ENCODE measurements at regions not wholly inside any gene's neighbourhood (a gene's known extent, or its start where the extent isn't known, plus 50 kb on each side); places are given as distances from the start of the nearest gene placed in this dataset.

DNA sequence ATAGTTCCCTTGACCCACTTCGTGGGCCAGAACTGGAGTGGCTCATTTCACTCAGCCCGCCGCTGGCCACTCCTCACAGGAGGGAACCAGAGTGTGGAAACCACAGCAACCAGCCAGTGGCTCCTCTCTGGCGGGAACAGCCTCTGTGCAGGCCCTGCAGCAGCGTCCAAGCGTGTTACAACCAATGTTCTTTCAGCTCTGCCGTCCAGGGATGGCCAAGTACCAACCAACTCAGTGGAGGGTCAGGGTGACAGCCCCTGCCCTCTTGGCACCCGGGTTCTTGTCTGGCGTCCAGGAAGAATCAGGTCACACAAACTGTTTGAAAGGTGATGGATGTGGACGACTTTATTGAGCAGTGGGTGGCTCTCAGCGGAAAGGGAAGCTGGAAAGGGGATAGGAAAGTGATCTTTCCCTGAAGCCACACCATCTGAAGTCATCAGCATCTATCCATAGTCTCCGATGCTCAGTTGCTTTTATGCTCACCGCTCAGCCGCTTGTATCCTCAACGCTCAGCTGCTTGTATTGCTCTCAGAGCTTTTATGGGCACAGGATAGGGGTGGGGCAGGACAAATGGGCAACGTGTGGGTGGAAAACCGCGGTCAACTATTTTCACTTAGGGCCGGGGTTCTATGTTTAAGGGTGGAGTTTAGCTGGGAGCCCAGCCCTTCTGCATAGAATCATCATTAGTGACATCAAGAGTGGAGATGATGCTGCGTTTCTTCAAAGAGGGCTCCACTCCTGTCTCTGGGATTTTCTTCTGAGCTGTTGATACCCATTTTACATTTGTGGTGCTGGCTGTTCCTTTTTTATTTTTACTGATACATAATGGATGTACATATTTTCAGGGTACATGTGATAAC, 250.2 kb downstream of the RRAGC start:
- Mint-ChIP-seq H3K27me3 (ENCODE audit: low read depth) (peaks cover 7% of the 10 kb centered on the region), H3K4me1 (ENCODE audit: low read depth) (no peaks in the 10 kb centered on the region), H3K27ac (no peak overlapping the region), H3K9me3 (ENCODE audit: insufficient read depth) (no peaks in the 10 kb centered on the region), H3K4me3 (no peak overlapping the region), H3K36me3 (ENCODE audit: low read depth) (no peaks in the 10 kb centered on the region)
- ChIA-PET POLR2A (no interaction called here), CTCF (interaction anchor here (1.1 to 1.2 kb wide), 2 partner anchors 33 to 226 kb away, joined by 4 to 6 read pairs; no protein-coding TSS in a partner anchor)
- DNase-seq = no peak
- ATAC-seq = no peak

DNA sequence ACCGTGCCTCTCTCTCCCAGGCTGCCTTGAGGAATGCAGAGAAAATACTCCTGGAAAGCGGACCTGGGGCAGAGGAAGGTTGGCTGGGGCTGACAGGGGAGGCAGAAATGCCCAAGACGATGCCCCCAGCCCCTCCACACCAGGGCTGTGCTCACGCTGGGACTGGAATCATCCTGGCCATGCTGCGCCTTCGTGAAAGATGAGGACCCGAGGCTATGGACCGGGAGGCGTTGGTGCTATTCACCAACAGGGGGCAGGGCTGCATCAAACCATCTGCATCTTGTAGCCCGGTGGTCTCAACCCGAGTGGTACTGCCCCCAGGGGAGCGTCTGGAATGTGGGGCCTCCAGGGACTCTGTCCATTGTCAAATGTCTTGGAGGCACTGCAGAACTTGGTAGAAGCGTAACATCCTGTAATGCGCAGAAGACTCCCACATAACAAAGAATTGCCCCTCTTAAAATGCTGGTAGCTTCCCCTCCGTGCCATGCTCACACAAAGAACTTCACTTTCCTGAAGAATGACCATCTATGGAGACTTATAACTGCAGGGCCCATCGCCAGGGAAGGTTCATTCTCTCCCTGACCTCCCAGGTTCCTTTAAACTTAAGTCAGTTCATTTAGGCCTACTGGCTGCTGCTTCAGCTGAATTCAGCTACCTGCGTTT, 251.2 kb downstream of the RRAGC start:
- H3K27me3 Mint-ChIP-seq (ENCODE audit: low read depth) = peaks cover 7% of the 10 kb centered on the region
- ChIA-PET CTCF (interaction anchor here (1.1 to 1.2 kb wide), 2 partner anchors 32 to 227 kb away, joined by 4 to 6 read pairs; no protein-coding TSS in a partner anchor), POLR2A (no interaction called here)
- no peaks in the 10 kb centered on the region for H3K4me1 Mint-ChIP-seq (ENCODE audit: low read depth)
- peak; percentile 25 for DNase-seq
- no peak overlapping the region for H3K27ac Mint-ChIP-seq
- no peaks in the 10 kb centered on the region for H3K9me3 Mint-ChIP-seq (ENCODE audit: insufficient read depth)
- no peak overlapping the region for H3K4me3 Mint-ChIP-seq
- ATAC-seq = no peak
- H3K36me3 Mint-ChIP-seq (ENCODE audit: low read depth) = no peaks in the 10 kb centered on the region

DNA sequence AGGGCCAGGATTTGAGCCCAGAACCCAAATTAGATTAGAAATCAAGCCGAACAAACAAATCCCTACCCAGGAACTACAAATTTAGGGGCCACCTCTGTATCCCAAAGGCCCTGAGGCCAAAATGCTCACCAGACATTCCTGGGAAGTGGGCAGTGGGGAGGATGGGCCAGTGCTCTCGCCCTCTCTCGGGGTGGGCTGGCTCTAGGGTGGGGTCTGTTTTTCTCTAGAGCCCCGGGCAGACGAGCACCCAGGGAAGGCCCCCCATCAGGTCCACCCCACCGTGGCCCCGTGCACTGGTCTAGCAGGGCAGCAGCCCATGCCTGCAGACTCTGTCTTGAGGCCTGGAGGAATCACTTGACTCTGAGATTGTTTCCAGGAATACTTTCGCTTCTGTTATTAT, 252.0 kb downstream of the RRAGC start:
- Mint-ChIP-seq H3K27ac (no peak overlapping the region), H3K4me1 (ENCODE audit: low read depth) (no peaks in the 10 kb centered on the region), H3K9me3 (ENCODE audit: insufficient read depth) (no peaks in the 10 kb centered on the region), H3K36me3 (ENCODE audit: low read depth) (no peaks in the 10 kb centered on the region), H3K4me3 (no peak overlapping the region), H3K27me3 (ENCODE audit: low read depth) (peaks cover 7% of the 10 kb centered on the region)
- POLR2A ChIA-PET = no interaction called here
- DNase-seq (no peak), ATAC-seq (no peak)
- CTCF ChIA-PET = no interaction called here

DNA sequence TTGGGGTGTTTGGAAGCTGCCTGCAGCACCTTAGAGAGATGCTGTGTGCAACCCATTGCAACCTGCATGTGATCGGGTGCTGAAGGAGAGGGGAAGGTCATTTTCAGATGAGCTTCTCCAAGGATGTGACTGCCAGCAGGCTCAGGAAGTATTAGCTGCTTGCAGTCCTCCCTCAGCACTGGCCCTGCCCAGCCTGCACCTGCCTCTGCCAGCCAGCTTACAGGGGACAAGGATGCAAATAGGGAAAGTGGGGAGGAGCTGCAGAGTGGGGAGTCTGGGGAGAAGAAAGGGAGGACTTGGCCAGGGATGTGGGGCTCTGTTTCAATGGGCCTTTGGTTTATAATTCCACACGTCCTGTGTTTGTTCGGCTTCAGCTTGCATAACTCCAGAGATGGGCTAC, 254.5 kb downstream of the RRAGC start:
- no peak overlapping the region for H3K4me3 Mint-ChIP-seq
- ChIA-PET POLR2A (no interaction called here), CTCF (no interaction called here)
- ATAC-seq (no peak), DNase-seq (no peak)
- H3K4me1 Mint-ChIP-seq (ENCODE audit: low read depth) = no peaks in the 10 kb centered on the region
- no peaks in the 10 kb centered on the region for H3K9me3 Mint-ChIP-seq (ENCODE audit: insufficient read depth)
- H3K27ac Mint-ChIP-seq = no peak overlapping the region
- H3K27me3 Mint-ChIP-seq (ENCODE audit: low read depth) = peaks cover 7% of the 10 kb centered on the region
- no peaks in the 10 kb centered on the region for H3K36me3 Mint-ChIP-seq (ENCODE audit: low read depth)

DNA sequence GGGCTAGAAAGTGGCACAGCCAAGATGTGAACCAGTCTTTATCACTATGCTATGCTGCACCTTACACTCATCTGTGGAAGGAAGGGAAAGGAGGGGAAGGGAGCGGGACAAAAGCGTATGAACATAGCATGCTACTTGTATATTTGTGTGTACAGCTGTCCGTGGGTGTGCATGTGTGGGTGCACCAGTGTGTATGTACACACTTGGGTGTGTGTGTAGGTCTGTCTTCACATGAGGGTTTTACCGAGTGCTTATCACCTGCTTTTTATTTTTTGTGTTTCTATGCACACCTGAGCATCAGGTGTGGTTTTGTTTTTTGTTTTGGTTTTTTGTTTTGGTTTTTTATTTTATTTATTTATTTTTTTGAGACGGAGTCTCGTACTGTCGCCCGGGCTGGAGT, 255.7 kb downstream of the RRAGC start:
- H3K27me3 Mint-ChIP-seq (ENCODE audit: low read depth) = peaks cover 8% of the 10 kb centered on the region
- ATAC-seq (no peak), DNase-seq (no peak)
- ChIA-PET CTCF (no interaction called here), POLR2A (no interaction called here)
- no peaks in the 10 kb centered on the region for H3K9me3 Mint-ChIP-seq (ENCODE audit: insufficient read depth)
- no peak overlapping the region for H3K27ac Mint-ChIP-seq
- H3K4me3 Mint-ChIP-seq = no peak overlapping the region
- H3K36me3 Mint-ChIP-seq (ENCODE audit: low read depth) = no peaks in the 10 kb centered on the region
- no peaks in the 10 kb centered on the region for H3K4me1 Mint-ChIP-seq (ENCODE audit: low read depth)

DNA sequence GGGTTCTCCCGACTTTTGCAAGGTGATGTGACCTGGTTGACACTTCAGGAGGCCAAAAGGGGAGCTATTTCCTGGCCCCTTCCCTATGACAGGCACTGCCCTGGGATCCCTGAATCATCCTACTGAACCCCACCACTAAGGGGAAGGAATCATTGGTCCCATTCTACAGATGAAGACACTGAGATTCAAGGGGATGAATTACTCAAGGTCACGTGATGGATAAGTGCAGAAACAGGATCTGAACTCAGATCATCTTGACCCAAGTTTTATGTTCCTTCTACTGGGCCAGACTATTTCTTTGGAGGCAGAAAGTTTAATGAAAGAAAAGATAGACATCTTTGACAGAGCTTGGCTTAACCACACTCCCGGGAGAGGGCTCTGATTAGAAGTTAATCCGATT, 258.7 kb downstream of the RRAGC start:
- Mint-ChIP-seq H3K27me3 (ENCODE audit: low read depth) (peaks cover 15% of the 10 kb centered on the region), H3K27ac (no peak overlapping the region), H3K9me3 (ENCODE audit: insufficient read depth) (no peaks in the 10 kb centered on the region), H3K4me1 (ENCODE audit: low read depth) (no peaks in the 10 kb centered on the region), H3K36me3 (ENCODE audit: low read depth) (no peaks in the 10 kb centered on the region), H3K4me3 (no peak overlapping the region)
- ChIA-PET POLR2A (no interaction called here), CTCF (no interaction called here)
- DNase-seq (no peak), ATAC-seq (no peak)

DNA sequence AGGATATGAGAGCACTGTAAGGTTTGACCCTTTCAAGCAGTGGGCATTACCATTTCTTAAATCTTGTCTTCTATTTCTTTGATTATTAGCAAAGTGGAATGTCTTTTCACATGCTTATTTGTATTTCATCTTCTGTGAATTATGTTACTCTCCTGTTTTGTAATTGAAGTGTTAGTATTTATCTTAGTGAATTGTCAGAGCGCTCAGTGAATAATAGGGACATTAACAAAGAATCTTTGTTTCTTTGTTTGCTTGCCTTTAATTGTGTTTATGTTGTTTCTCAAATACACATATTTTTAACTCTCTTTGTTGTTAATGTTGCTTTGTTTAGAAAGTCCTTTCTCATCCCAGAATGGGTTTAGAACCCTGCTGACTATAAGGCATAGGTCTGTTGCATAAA, 259.3 kb downstream of the RRAGC start:
- Mint-ChIP-seq H3K36me3 (ENCODE audit: low read depth) (no peaks in the 10 kb centered on the region), H3K9me3 (ENCODE audit: insufficient read depth) (no peaks in the 10 kb centered on the region), H3K27ac (no peak overlapping the region), H3K27me3 (ENCODE audit: low read depth) (peaks cover 16% of the 10 kb centered on the region), H3K4me3 (no peak overlapping the region), H3K4me1 (ENCODE audit: low read depth) (no peaks in the 10 kb centered on the region)
- ChIA-PET POLR2A (no interaction called here), CTCF (no interaction called here)
- DNase-seq (no peak), ATAC-seq (no peak)

DNA sequence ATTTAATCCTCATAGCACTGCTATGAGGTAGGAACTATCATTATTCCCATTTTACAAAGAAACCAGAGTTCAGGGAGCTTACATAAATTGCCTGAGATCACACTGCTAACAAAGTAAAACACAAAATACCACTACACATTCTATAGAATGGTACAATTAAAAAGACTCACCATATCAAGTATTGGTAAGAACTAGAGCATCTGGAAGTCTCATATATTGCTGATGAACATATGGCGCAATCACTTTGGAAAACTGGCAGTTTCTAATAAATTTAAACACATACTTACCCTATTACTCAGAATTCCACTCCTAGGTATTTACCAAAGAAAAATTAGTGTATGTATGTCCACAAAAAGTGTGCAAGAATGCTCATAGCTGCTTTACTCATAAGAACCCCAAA, 261.5 kb downstream of the RRAGC start:
- peaks cover 21% of the 10 kb centered on the region for H3K27me3 Mint-ChIP-seq (ENCODE audit: low read depth)
- H3K9me3 Mint-ChIP-seq (ENCODE audit: insufficient read depth) = peaks cover 8% of the 10 kb centered on the region
- no peaks in the 10 kb centered on the region for H3K4me1 Mint-ChIP-seq (ENCODE audit: low read depth)
- ChIA-PET POLR2A (no interaction called here), CTCF (no interaction called here)
- H3K36me3 Mint-ChIP-seq (ENCODE audit: low read depth) = no peaks in the 10 kb centered on the region
- DNase-seq = no peak
- no peak for ATAC-seq
- H3K4me3 Mint-ChIP-seq = no peak overlapping the region
- H3K27ac Mint-ChIP-seq = no peak overlapping the region

DNA sequence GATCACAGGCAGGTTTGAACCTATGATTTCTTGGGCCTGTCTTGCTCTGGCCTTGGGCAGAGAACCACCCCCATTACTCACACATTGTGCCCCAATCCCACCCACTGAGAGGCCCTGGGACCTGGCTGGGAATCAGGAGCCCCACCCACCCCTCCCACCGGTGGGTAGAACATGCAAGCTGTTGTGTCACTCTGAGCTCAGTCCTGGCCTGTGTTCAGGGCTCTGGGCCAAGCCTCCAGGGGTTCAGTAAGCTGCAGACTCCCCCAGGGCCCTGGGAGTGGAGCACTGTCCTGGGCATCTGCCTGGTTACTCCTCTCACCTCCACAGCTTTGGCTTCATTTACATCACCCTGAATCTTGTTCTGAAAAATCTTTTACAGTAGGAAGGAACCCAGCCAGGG, 270.5 kb downstream of the RRAGC start:
- Mint-ChIP-seq H3K27ac (no peak overlapping the region), H3K27me3 (ENCODE audit: low read depth) (peaks cover 21% of the 10 kb centered on the region), H3K36me3 (ENCODE audit: low read depth) (peaks cover 3% of the 10 kb centered on the region), H3K4me1 (ENCODE audit: low read depth) (peaks cover 14% of the 10 kb centered on the region), H3K9me3 (ENCODE audit: insufficient read depth) (peaks cover 4% of the 10 kb centered on the region), H3K4me3 (no peak overlapping the region)
- ChIA-PET POLR2A (no interaction called here), CTCF (no interaction called here)
- no peak for DNase-seq
- ATAC-seq = no peak

DNA sequence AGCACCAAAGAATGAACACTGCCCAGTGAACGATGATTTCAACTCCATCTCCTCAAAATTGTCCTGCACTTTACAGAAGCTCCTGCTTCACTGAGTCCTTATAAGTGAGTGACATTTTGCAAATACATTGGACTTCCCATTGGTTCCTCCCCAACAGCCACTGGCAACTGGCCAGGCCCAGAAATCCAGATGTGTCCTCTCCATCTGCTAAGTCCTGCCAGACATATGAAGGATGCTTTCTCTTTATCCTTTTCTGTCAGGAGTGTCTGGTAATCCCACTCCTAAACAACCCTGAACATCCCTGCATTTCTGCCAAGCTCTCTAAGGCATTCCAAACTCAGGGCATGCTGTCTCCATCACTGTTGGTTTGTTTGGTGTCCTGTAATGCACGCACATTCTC, 271.8 kb downstream of the RRAGC start:
- ChIA-PET CTCF (interaction anchor here (0.8 kb wide), 1 partner anchor 12 kb away, joined by 3 read pairs; no protein-coding TSS in a partner anchor), POLR2A (no interaction called here)
- Mint-ChIP-seq H3K9me3 (ENCODE audit: insufficient read depth) (peaks cover 4% of the 10 kb centered on the region), H3K27me3 (ENCODE audit: low read depth) (peaks cover 28% of the 10 kb centered on the region), H3K27ac (no peak overlapping the region), H3K4me3 (no peak overlapping the region), H3K4me1 (ENCODE audit: low read depth) (peaks cover 14% of the 10 kb centered on the region), H3K36me3 (ENCODE audit: low read depth) (peaks cover 3% of the 10 kb centered on the region)
- no peak for DNase-seq
- ATAC-seq = no peak

DNA sequence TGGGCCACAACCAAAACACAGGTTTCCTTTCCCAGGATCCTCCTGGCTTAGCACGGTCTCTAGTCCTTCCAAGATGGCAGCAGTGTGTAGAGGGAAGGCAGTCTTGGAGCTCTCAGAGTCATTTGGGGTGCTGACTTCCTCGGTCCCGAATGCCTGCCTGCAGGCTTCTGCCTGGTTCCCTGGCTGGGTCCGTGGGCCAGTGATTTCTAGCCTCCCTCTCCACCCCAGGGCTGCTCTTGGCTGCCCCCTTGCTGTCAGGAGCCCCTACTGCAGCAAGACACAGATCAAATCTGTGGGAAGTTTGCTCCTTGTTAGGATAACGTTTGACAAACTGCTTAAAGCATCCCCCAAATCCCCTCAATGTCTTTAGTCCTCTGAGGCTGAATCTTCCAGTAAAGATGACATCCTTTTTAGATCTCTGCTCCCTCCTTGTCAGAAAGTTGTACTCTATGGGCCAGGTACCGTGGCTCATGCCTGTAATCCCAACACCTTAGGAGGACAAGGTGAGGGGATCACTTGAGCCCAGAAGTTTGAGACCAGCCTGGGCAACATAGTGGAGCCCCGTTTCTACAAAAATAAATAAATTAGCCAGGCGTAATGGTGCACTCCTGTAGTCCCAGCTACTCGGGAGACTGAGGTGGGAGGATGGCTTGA, 272.5 kb downstream of the RRAGC start:
- CTCF ChIA-PET = interaction anchor here (0.6 to 1.5 kb wide), 6 partner anchors 10 to 331 kb away, joined by 3 to 4 read pairs (median 3); no protein-coding TSS in a partner anchor

DNA sequence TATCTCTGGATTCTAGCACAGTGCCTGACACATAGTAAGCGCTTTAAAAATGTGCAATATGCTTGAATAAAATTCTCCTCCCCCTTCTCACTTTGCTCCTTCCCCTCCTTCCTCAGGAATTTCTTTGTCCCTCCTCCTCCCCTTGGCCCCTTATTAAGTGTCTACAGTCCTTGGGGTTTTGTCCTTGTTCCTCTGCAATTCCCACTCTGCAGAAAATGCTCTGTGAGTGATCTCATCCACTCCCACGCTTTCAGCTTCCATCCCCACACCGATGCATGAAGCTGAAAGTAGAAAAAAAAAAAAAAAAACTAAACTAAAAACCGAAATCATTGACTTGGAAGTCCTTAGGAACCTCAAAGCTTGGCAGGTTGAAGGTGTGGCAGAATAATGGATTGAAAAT, 273.6 kb downstream of the RRAGC start:
- Mint-ChIP-seq H3K27ac (no peak overlapping the region), H3K27me3 (ENCODE audit: low read depth) (peaks cover 42% of the 10 kb centered on the region), H3K36me3 (ENCODE audit: low read depth) (no peaks in the 10 kb centered on the region), H3K9me3 (ENCODE audit: insufficient read depth) (no peaks in the 10 kb centered on the region), H3K4me3 (no peak overlapping the region), H3K4me1 (ENCODE audit: low read depth) (peaks cover 14% of the 10 kb centered on the region)
- ChIA-PET POLR2A (no interaction called here), CTCF (interaction anchor here (1.0 to 1.5 kb wide), 2 partner anchors 58 to 330 kb away, joined by 3 to 4 read pairs; no protein-coding TSS in a partner anchor)
- ATAC-seq (no peak), DNase-seq (no peak)

More for the DNA sequence above, 272.5 kb downstream of the RRAGC start:
- H3K4me1 Mint-ChIP-seq (ENCODE audit: low read depth) = peaks cover 14% of the 10 kb centered on the region
- H3K27me3 Mint-ChIP-seq (ENCODE audit: low read depth) = peaks cover 31% of the 10 kb centered on the region
- no peaks in the 10 kb centered on the region for H3K9me3 Mint-ChIP-seq (ENCODE audit: insufficient read depth)
- DNase-seq (peak; percentile 62), ATAC-seq (peak; percentile 57)
- no peak overlapping the region for H3K4me3 Mint-ChIP-seq
- POLR2A ChIA-PET = no interaction called here
- no peak overlapping the region for H3K27ac Mint-ChIP-seq
- H3K36me3 Mint-ChIP-seq (ENCODE audit: low read depth) = no peaks in the 10 kb centered on the region
